ENCODE measurements at regions not wholly inside any gene's neighbourhood (a gene's known extent, or its start where the extent isn't known, plus 50 kb on each side); places are given as distances from the start of the nearest gene placed in this dataset.

DNA sequence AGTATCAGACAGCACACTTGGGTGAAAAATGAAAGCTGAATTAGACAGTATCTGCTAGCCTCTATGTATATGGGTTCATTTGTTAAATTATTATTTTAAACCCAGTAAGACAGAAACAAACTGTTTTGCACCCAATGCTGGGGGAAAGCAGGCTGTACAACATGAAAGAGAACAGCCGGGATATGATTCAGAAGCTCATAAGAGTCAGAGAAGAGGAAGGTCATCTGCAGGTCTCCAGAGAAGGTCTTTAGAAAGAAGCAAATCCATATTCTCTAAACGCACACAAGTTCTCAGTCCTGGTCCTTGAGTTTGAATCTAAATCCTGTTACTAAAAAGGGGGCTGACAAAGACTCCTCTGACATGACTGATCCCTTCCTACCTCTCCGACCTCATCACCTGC, 155.1 kb downstream of the SIPA1L2 start:
- DNase-seq: no peak

- DNase-seq: no peak
These were observed 156.0 kb downstream of the SIPA1L2 start for GRCh38 chr1:232473900-232474299.

- DNase-seq: no peak
These were observed 156.6 kb downstream of the SIPA1L2 start for GRCh38 chr1:232473324-232473723.

DNA sequence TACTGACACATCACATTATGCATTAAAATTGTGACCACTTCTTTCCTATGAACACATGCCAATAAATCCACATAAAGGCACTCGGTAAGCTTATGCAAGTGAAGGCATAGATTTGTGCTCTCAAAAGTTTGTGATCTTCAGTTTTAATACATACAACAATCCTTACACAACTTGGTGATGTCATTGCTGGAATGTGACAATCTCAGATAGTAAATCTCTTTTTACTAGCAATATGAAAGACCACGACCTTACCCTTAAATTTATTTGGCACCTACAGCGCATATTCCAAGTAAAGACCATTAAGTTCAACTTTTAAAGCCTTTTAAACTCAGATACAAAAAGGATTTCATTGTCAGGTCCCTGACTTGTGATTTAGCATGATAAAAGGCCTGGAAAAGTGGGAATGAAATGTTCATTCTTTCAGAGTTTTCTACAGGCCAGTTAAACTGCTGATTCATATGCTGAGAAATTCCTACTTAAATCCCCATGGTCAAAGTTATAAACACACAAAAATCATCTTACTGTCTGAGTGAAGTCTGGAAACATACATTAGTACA, 157.4 kb downstream of the SIPA1L2 start:
- no peak for DNase-seq

DNA sequence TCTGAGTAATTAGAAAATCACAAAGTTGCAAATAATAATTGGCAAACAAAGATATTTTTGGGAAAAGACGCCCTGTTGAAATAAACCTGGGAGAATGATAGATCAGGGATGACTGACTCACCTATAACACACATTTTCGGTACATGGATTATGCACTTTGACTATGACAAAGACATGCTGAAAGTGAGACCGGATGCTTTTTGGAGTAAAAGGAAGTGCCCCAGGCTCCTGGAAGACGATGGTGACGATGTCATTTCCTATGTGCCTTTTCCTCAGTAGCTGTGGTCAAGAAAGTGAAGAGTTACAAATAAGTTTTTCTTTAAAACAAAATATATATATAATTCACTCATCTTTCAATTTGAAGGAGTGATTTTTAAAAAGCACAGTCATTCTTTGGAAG, 158.7 kb downstream of the SIPA1L2 start:
- DNase-seq: no peak

DNA sequence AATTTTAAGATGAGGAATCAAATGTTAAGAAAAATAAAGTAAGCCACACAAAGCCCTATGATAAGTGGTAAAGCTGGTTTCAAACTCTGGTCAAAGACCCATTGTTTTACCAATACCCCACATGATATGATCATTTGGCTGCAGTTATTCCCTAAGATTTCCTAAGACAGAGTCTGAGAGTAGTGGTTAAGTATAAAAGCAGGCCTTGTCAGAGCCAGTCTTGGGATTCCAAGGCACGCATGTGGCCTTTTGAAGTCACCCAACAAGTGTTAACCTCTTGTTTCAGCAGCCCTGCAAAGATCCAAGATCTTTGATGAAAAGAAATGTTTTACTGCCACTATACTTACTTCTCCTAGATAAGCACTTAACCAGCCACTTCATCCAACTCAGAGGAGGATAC, 159.2 kb downstream of the SIPA1L2 start:
- DNase-seq: no peak

DNA sequence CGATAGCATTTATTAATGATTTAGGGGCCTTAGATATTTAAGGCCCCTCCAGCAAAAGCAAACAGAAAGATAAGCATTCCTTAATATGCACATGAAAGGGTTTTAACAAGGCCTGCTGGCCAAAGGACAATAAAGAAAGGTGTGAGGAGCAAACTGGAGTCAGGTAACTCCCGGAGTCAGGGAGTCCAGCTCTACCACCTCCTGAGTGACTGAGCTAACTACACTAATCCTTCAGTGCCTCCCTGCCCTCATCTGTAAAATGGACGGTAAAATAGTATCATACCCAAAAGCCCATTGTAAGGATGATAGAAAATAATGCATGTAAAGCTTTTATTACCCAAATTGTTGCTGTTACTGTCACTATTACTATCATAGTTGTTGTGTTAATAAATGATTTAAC, 161.7 kb downstream of the SIPA1L2 start:
- no peak for DNase-seq

- no peak for DNase-seq
These were observed 162.7 kb downstream of the SIPA1L2 start for GRCh38 chr1:232467073-232467760.

DNA sequence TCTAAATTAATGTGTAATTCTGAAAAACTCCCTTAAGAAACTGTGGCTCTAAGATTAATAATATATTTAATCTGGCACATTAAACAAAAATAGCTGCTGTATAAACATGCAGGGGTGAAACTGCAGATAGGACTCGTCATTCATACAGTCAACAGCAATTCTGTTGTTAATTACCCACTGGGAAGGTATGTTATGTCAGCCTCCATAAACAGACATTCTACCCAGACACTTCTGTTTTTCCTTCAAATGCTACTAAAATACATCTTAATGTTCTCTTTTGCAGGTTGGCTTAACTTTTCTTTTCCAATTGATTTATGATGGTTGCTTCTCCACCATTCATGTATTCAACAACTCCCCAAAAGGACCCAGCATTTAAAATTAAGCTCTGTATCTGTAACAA, 165.6 kb downstream of the SIPA1L2 start:
- no peak for DNase-seq

- no peak for DNase-seq
These were observed 166.7 kb downstream of the SIPA1L2 start for GRCh38 chr1:232463225-232463624.

DNA sequence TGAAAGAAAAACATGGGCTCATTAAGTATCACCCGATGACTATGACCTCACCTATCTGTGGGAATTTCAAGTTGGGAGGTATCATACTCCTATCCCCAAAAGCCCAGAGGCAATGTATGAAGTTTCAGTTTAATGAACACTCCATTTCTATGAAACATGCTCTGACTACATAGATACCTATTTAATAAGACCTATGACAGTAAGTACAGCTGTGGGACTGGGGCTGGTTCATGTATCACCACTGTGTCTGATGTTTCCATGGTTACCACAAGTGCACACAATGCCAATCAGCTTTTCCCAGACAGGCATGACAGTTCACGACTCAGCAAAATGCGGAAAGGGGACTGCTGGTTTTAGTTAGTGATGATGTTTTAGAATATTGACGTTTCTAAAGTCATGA, 167.7 kb downstream of the SIPA1L2 start:
- DNase-seq: no peak

- DNase-seq: no peak
These were observed 170.1 kb downstream of the SIPA1L2 start for GRCh38 chr1:232459826-232460225.

- no peak for DNase-seq
These were observed 170.8 kb downstream of the SIPA1L2 start for GRCh38 chr1:232459087-232459486.

GRCh38 chr1:232457595-232457994, 172.3 kb downstream of the SIPA1L2 start:
- peak; percentile 8 to 25 for DNase-seq

DNA sequence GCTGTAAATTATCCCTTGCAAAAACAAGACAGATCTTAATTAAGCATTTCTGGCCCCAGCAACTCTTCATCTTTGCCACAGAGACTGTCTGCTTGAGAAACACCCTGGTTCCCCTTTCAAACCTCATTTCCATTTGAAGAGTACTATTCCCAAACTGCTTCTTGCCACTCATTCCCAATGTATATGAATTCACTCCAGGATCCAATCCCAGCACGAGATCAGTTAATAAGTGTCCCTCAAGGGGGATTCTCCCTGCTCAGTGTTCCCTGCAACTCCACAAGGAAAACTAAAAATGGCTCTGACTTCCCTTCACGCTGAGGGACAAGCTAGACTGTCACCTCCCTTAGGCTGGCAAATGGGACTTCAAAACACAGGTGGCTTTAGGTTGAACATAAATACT, 173.2 kb downstream of the SIPA1L2 start:
- no peak for DNase-seq

- no peak for DNase-seq
These were observed 175.6 kb downstream of the SIPA1L2 start for GRCh38 chr1:232454227-232454886.

GRCh38 chr1:232452736-232453440, 177.0 kb downstream of the SIPA1L2 start:
- DNase-seq: no peak

DNA sequence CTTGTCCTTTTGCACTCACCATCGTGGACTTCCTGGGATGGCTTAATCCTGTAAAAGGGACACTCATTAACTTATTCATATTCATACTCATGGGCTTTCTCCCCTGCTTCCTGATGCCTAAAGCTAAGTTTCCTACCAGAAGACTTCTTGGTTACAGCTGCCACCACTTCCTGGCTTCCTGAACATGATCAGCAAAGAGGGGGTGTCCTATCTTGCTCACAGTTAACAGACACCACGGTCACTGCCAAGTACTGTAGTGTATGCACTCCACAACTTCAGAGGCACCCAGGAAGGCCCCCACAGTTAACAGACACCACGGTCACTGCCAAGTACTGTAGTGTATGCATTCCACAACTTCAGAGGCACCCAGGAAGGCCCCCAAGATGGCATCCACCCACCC, 177.8 kb downstream of the SIPA1L2 start:
- DNase-seq: no peak

DNA sequence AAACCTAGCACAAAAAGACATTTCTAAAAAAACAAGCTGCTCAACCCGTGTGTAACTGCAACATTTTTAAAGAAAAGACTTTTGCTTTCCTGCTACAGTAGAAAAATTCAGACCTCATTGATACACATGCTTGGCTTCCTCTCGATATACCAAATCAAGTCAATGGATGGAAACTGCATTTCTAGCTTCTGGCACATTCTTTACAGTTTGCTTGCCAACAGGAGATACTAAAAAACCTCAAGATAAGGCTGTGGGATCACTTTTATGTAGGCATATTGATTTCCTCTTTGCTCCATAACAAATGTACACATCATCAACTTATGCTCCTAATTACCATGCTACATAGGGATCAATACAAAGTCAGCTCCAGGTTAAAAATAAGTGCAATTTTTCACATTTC, 178.4 kb downstream of the SIPA1L2 start:
- DNase-seq: no peak

- DNase-seq: no peak
These were observed 179.3 kb downstream of the SIPA1L2 start for GRCh38 chr1:232450615-232451014.

DNA sequence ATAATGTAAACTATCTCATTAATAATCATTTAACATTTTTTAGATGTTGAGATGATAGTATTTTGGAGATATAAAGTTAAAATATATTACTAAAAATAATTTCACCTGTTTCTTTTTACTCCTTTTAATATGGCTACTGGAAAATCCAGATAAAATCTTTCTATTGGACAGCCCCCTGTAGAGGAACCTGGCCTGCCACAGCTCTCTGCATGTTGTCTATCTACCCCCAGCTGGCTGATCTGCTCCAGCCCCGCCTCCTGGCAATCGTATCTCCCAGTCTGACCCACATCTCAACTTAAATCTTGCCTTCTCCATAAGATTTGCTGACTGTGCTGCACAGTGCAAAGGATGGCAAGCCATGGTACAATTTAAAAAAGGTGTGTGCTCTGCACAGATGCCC, 182.8 kb downstream of the SIPA1L2 start:
- no peak for DNase-seq

DNA sequence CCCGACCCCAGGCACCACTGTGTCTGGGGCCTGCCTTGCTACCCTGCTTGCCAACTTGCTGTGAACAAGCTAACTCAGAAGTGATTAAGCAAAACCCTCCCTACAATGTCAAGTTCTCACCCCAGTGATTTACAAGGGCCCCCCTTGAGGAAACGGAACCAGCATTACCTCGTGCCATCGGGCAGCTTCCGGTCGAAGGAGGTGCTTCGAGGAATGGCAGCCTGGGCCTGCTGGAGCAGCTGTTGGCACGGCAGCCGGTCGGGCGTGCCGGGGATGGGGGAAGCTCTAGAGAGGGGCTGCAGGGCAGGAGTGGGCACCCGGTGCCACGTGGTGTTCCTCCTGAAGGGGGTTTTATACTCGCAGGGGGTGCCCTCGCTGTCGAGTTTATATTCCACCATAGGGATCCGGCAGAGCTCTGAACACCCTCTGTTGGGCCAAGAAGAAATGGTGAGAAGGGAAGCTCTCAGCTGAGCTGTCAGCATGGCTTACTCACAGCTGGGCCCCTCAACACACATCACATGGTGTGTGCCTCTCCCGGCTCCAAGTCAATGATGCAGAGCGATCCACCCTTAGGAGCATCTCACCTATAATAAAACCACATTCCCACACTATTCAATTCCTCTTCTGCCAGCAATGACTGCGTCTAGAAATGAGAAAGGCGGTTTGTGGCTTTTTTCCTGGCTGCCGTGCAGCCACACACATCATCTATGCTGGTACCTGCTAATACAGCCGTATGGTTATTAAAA, 184.4 kb downstream of the SIPA1L2 start:
- no peak for DNase-seq

DNA sequence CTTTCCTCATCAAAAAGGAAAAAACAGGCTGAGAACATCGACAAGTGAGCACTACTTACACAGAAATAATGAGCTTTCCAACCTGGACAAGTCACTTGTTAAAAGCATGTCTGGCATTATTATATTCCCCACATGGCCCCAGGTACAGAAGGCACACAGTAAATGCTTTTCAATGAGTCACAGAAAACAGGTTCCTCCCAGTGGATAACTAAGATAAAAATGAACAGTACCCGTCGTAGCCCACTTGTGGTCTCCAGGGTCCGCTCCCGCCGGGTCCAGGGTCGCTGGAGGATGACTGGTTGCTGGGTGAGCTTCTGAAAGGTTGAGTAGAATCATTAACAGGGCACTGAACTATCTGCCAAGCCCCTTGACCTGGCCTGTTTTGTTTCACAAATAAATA, 186.6 kb downstream of the SIPA1L2 start:
- DNase-seq: no peak
